SK-N-SH (cell line): ENCODE measurements at regions not wholly inside any gene's neighbourhood (a gene's known extent, or its start where the extent isn't known, plus 50 kb on each side); places are given as distances from the start of the nearest gene placed in this dataset.

ENCODE experiments used
- CTCF ChIA-PET: fragments of 300-600, 350-600 bp; formaldehyde crosslinking; extraction: SDS; loops from one replicate; lab custom pipeline; 2021; lab: Yijun Ruan, JAX
- POLR2A ChIA-PET: fragments of 350-600 bp; sonication (Branson Sonifier 250); formaldehyde crosslinking; extraction: SDS; loops from one replicate; lab custom pipeline; 2020; ENCODE audit warnings: antibody characterized with exemption, inconsistent platforms; lab: Yijun Ruan, JAX
- DNase-seq: peaks from one replicate; pipeline ENCODE4 v3.0.0; 2012
- H2AFZ ChIP-seq: fragments of 200-600 bp; sonication (generic); 2 replicates; pipeline ENCODE4 v1.8.1; 2016; ENCODE audit warnings: antibody characterized with exemption, mild to moderate bottlenecking, low read depth
- H3F3A ChIP-seq: fragments of 200-600 bp; sonication (generic); replicated peaks from 2 replicates; pipeline ENCODE3; 2016; ENCODE audit warnings: antibody characterized with exemption, mild to moderate bottlenecking; ENCODE audit not compliant: insufficient read depth
- H3K27ac ChIP-seq, 2 experiments: fragments of 200-500 bp in 1 of 2; fragments of 200-600 bp in 1 of 2; sonication (Bioruptor generic) in 1 of 2; sonication (generic), shearing (Covaris generic) in 1 of 2; 2 replicates each; pipeline versions ENCODE4 v1.5.1 to v1.6.1; 2014 to 2016; ENCODE audit warnings: low read depth in 2 of 2, inconsistent platforms in 1 of 2, low read length in 1 of 2, mild to moderate bottlenecking in 1 of 2, mixed read lengths in 1 of 2
- H3K27me3 ChIP-seq: fragments of 200-600 bp; sonication (generic), shearing (Covaris generic); 2 replicates; pipeline ENCODE4 v1.6.1; 2016; ENCODE audit warnings: mixed run types; ENCODE audit not compliant: insufficient read depth
- H3K36me3 ChIP-seq, 2 experiments: fragments of 200-500 bp in 1 of 2; fragments of 200-600 bp in 1 of 2; sonication (Bioruptor generic) in 1 of 2; sonication (generic) in 1 of 2; replicated peaks in 1 of 2; 2 replicates each; pipeline versions ENCODE3 to v1.5.1; 2014 to 2016; ENCODE audit warnings: low read length in 1 of 2, mild to moderate bottlenecking in 1 of 2; ENCODE audit not compliant: insufficient read depth in 2 of 2, control insufficient read depth in 1 of 2
- H3K4me1 ChIP-seq, 2 experiments: fragments of 200-500 bp in 1 of 2; fragments of 200-600 bp in 1 of 2; sonication (Bioruptor generic) in 1 of 2; sonication (generic), shearing (Covaris generic) in 1 of 2; 2 replicates each; pipeline versions ENCODE4 v1.5.1 to v1.6.1; 2014 to 2016; ENCODE audit warnings: low read depth in 1 of 2, low read length in 1 of 2, mixed run types in 1 of 2; ENCODE audit not compliant: insufficient read depth in 2 of 2, control insufficient read depth in 1 of 2
- H3K4me2 ChIP-seq: fragments of 200-600 bp; sonication (generic), shearing (Covaris generic); 2 replicates; pipeline ENCODE4 v1.6.1; 2017; ENCODE audit warnings: mixed run types
- H3K4me3 ChIP-seq, 2 experiments: fragments of 200-500 bp in 1 of 2; fragments of 200-600 bp in 1 of 2; sonication (Bioruptor generic) in 1 of 2; sonication (generic), shearing (Covaris generic) in 1 of 2; 2 replicates each; pipeline versions ENCODE4 v1.5.1 to v1.8.1; 2014 to 2016; ENCODE audit warnings: low read depth in 2 of 2, inconsistent platforms in 1 of 2, low read length in 1 of 2, mild to moderate bottlenecking in 1 of 2, mixed read lengths in 1 of 2, moderate library complexity in 1 of 2
- H3K79me2 ChIP-seq: fragments of 200-600 bp; sonication (generic); 2 replicates; pipeline ENCODE4 v1.8.1; 2017; ENCODE audit warnings: mild to moderate bottlenecking; ENCODE audit not compliant: insufficient read depth
- H3K9ac ChIP-seq: fragments of 200-600 bp; sonication (generic); 2 replicates; pipeline ENCODE4 v1.6.1; 2017; ENCODE audit warnings: mixed run types
- H3K9me2 ChIP-seq: fragments of 200-600 bp; sonication (generic); 2 replicates; pipeline ENCODE4 v1.6.1; 2017; ENCODE audit warnings: mixed run types
- H3K9me3 ChIP-seq: fragments of 200-600 bp; sonication (generic); 2 replicates; pipeline ENCODE4 v1.6.1; 2017; ENCODE audit warnings: mixed run types, mild to moderate bottlenecking, moderate library complexity
- H4K20me1 ChIP-seq: fragments of 200-600 bp; sonication (generic); 2 replicates; pipeline ENCODE4 v1.6.1; 2017; ENCODE audit warnings: mild to moderate bottlenecking, mixed run types; ENCODE audit not compliant: insufficient read depth
- CHD2 ChIP-seq: fragments of 150-350 bp; IDR thresholded peaks from 2 replicates; pipeline ENCODE4 v1.6.1; 2018; ENCODE audit warnings: low read length; ENCODE audit not compliant: partially characterized antibody
- CTCF ChIP-seq: fragments of 200-600 bp; sonication (generic); IDR thresholded peaks from 2 replicates; pipeline ENCODE4 v1.6.1; 2017; ENCODE audit warnings: antibody characterized with exemption, mild to moderate bottlenecking, moderate library complexity
- EP300 ChIP-seq, 2 experiments: IDR thresholded peaks; 2 replicates each; pipeline versions ENCODE4 v1.4.0 to v1.6.1; 2012; ENCODE audit warnings: borderline replicate concordance in 1 of 2, low read depth in 1 of 2, low read length in 1 of 2
- FOSL2 ChIP-seq: IDR thresholded peaks from 2 replicates; pipeline ENCODE4 v1.4.0; 2012; ENCODE audit warnings: low read depth, mild to moderate bottlenecking, moderate library complexity, borderline replicate concordance
- JUND ChIP-seq: IDR thresholded peaks from 2 replicates; pipeline ENCODE4 v1.4.0; 2012
- MEF2A ChIP-seq: IDR thresholded peaks from 2 replicates; pipeline ENCODE4 v1.4.0; 2012; ENCODE audit warnings: low read depth, borderline replicate concordance
- MXI1 ChIP-seq: IDR thresholded peaks from 2 replicates; pipeline ENCODE4 v1.6.1; 2012; ENCODE audit warnings: mild to moderate bottlenecking, low read depth, low read length, improper control_type of control experiment
- NRF1 ChIP-seq: IDR thresholded peaks from 2 replicates; pipeline ENCODE4 v1.6.1; 2012; ENCODE audit warnings: low read depth, mild to moderate bottlenecking, low read length
- POLR2AphosphoS5 ChIP-seq: IDR thresholded peaks from 2 replicates; pipeline ENCODE4 v1.6.1; 2012; ENCODE audit warnings: low read depth, low read length
- RAD21 ChIP-seq: IDR thresholded peaks from 2 replicates; pipeline ENCODE4 v1.6.1; 2012; ENCODE audit warnings: mild to moderate bottlenecking, low read length
- SMC3 ChIP-seq: IDR thresholded peaks from 2 replicates; pipeline ENCODE4 v1.6.1; 2012; ENCODE audit warnings: low read depth, low read length, improper control_type of control experiment
- TEAD4 ChIP-seq: IDR thresholded peaks from 2 replicates; pipeline ENCODE4 v1.4.0; 2012; ENCODE audit warnings: mild to moderate bottlenecking, borderline replicate concordance; ENCODE audit not compliant: insufficient read depth
- WGBS: methylation state at CpG from one replicate; pipeline ENCODE4 v1.1.6; 2017; ENCODE audit warnings: low lambda C conversion rate; 5-methylcytosine and 5-hydroxymethylcytosine counted together
- TF ChIP-seq, protein P1 (sequence below): IDR thresholded peaks from 2 replicates; pipeline ENCODE4 v1.4.0; 2012; ENCODE audit warnings: low read depth, borderline replicate concordance
- TF ChIP-seq, protein P2 (sequence below): IDR thresholded peaks from 2 replicates; pipeline ENCODE4 v1.6.1; 2012; ENCODE audit warnings: mild to moderate bottlenecking, low read depth, low read length, moderate library complexity

DNA sequence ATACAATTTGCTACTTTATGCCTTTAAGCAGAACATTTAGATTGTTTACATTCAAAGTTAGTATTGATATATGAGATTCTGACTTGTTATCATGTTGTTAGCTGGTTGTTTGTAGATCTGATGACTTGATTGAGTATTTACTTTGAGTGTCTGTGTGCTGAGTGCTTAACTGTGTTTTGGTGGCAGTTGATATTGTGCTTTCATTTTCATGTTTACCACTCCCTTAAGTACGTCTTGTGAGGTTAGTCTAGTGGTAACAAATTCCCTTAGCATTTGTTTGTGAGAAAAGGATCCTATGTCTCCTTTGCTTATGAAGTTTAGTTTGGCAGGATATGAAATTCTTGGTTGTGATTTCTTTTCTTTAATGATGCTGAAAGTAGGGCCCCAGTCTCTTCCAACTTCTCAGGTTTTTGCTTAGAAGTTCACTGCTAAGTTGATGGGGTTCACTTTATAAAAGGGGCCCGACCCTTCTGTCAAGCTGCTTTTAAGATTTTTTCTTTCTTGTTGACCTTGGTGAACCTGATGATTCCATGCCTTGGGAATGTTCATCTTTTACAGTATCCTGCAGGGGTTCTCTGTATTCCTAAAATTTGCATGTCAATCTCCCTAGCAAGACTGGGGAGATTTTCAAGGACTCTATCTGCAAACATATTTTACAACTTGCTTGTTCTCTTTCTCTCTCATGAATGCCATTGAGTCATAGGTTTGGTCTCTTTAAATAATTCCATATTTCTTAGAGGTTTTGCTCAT lies 1095.4 kb upstream of the PCDH20 start:
- Histone ChIP-seq H3K9ac (no peak overlapping the region), H4K20me1 (no peaks in the 10 kb centered on the region), H3K4me3 (no peak overlapping the region), H3K36me3 (no peaks in the 10 kb centered on the region), H3K27ac (no peak overlapping the region), H3K79me2 (no peaks in the 10 kb centered on the region; the same call in 1 of the 2 replicates), H3F3A (no peaks in the 10 kb centered on the region), H3K27me3 (no peaks in the 10 kb centered on the region), H3K9me2 (no peaks in the 10 kb centered on the region), H3K4me2 (no peak overlapping the region), H3K9me3 (no peaks in the 10 kb centered on the region), H2AFZ (no peak overlapping the region), H3K4me1 (peaks cover 0 to 3% of the 10 kb centered on the region in 2 experiments; a peak in 1 of 4 replicates)
- CTCF ChIA-PET = interaction anchor here (0.7 to 1.9 kb wide), 5 partner anchors 10 to 188 kb away, joined by 3 to 4 read pairs (median 3); no protein-coding TSS in a partner anchor
- POLR2A ChIA-PET = no interaction called here
- 45% methylated on average over 2 of the region's 2 CpGs for WGBS
- no peak for DNase-seq
- TF ChIP-seq MEF2A (no peak), EP300 (IDR thresholded peaks at IDR 0.05; ENCODE audit: borderline replicate concordance in 1 of 2, low read depth in 1 of 2, low read length in 1 of 2) (no peak), SMC3 (no peak), POLR2AphosphoS5 (no peak), JUND (no peak), MXI1 (no peak), CTCF (no peak), FOSL2 (no peak), RAD21 (no peak), NRF1 (no peak), CHD2 (no peak), TEAD4 (no peak)
- TF ChIP-seq, protein P1, sequence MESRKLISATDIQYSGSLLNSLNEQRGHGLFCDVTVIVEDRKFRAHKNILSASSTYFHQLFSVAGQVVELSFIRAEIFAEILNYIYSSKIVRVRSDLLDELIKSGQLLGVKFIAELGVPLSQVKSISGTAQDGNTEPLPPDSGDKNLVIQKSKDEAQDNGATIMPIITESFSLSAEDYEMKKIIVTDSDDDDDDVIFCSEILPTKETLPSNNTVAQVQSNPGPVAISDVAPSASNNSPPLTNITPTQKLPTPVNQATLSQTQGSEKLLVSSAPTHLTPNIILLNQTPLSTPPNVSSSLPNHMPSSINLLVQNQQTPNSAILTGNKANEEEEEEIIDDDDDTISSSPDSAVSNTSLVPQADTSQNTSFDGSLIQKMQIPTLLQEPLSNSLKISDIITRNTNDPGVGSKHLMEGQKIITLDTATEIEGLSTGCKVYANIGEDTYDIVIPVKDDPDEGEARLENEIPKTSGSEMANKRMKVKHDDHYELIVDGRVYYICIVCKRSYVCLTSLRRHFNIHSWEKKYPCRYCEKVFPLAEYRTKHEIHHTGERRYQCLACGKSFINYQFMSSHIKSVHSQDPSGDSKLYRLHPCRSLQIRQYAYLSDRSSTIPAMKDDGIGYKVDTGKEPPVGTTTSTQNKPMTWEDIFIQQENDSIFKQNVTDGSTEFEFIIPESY = no peak
- TF ChIP-seq, protein P2, sequence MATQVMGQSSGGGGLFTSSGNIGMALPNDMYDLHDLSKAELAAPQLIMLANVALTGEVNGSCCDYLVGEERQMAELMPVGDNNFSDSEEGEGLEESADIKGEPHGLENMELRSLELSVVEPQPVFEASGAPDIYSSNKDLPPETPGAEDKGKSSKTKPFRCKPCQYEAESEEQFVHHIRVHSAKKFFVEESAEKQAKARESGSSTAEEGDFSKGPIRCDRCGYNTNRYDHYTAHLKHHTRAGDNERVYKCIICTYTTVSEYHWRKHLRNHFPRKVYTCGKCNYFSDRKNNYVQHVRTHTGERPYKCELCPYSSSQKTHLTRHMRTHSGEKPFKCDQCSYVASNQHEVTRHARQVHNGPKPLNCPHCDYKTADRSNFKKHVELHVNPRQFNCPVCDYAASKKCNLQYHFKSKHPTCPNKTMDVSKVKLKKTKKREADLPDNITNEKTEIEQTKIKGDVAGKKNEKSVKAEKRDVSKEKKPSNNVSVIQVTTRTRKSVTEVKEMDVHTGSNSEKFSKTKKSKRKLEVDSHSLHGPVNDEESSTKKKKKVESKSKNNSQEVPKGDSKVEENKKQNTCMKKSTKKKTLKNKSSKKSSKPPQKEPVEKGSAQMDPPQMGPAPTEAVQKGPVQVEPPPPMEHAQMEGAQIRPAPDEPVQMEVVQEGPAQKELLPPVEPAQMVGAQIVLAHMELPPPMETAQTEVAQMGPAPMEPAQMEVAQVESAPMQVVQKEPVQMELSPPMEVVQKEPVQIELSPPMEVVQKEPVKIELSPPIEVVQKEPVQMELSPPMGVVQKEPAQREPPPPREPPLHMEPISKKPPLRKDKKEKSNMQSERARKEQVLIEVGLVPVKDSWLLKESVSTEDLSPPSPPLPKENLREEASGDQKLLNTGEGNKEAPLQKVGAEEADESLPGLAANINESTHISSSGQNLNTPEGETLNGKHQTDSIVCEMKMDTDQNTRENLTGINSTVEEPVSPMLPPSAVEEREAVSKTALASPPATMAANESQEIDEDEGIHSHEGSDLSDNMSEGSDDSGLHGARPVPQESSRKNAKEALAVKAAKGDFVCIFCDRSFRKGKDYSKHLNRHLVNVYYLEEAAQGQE = no peak
